ENCODE measurements at regions not wholly inside any gene's neighbourhood (a gene's known extent, or its start where the extent isn't known, plus 50 kb on each side); places are given as distances from the start of the nearest gene placed in this dataset.

- TF ChIP-seq ZNF274 (IDR thresholded peaks at IDR 0.05; ENCODE audit: low read depth, low read length) (no peak), YY1 (IDR thresholded peaks at IDR 0.05; ENCODE audit: insufficient read depth, insufficient read length) (no peak)
These were observed 337.8 kb downstream of the LRRC3B start for GRCh38 chr3:26960382-26960781.
